ENCODE measurements at regions not wholly inside any gene's neighbourhood (a gene's known extent, or its start where the extent isn't known, plus 50 kb on each side); places are given as distances from the start of the nearest gene placed in this dataset.

- no peak for TF ChIP-seq GATA2 (IDR thresholded peaks at IDR 0.05; ENCODE audit: low read depth, low read length)
- no peak for TF ChIP-seq GATA3 (IDR thresholded peaks at IDR 0.05; ENCODE audit: low read depth, low read length)
Measured at GRCh38 chr18:29547626-29548025, 1370.7 kb upstream of the CDH2 start.

Measured in SH-SY5Y (cell line).